NCI-H187 (cell line): ENCODE measurements at regions not wholly inside any gene's neighbourhood (a gene's known extent, or its start where the extent isn't known, plus 50 kb on each side); places are given as distances from the start of the nearest gene placed in this dataset.

ENCODE experiments used
- DNase-seq, 2 experiments: peaks; one replicate each; lab custom pipeline; 2025; lab: John Stamatoyannopoulos, UW

GRCh38 chr2:154908327-154908726, 209.8 kb downstream of the KCNJ3 start:
- DNase-seq, result no peak
